ENCODE measurements at regions not wholly inside any gene's neighbourhood (a gene's known extent, or its start where the extent isn't known, plus 50 kb on each side); places are given as distances from the start of the nearest gene placed in this dataset.

GRCh38 chrX:39309018-39309635 lies 507.9 kb downstream of the MID1IP1 start:
- intact Hi-C loops (cut with micrococcal nuclease), result no loop called here
- no TSS peak for BruUV-seq (replicated peaks)

More at GRCh38 chrX:39309018-39309635, 507.9 kb downstream of the MID1IP1 start:
- in situ Hi-C loops (cut with MboI; ENCODE audit: low sequenced_read_pairs), result no loop called here
- H3K9me1 ChIP-seq (ENCODE audit: insufficient read depth, low read length), result no peaks in the 10 kb centered on the region
- H3K4me3 ChIP-seq (ENCODE audit: insufficient read depth, low read depth, low read length), result no peak overlapping the region
- ATAC-seq (ENCODE audit: low read depth), result no peak
- no peaks in the 10 kb centered on the region for H3K4me1 ChIP-seq (ENCODE audit: control insufficient read depth, insufficient read depth, low read length)
- no peak overlapping the region for H2AK5ac ChIP-seq (ENCODE audit: low read depth, low read length)
- no peaks in the 10 kb centered on the region for H3K9me3 ChIP-seq (ENCODE audit: control insufficient read depth, insufficient read depth, low read length)
- H3K4ac ChIP-seq (ENCODE audit: low read depth, low read length), result no peak overlapping the region
- no peak overlapping the region for H3K14ac ChIP-seq (replicated peaks; ENCODE audit: low read depth, low read length)
- no peaks in the 10 kb centered on the region for H3K36me3 ChIP-seq (ENCODE audit: control insufficient read depth, insufficient read depth, low read length)
- no peak overlapping the region for H3K23ac ChIP-seq (ENCODE audit: low read depth, low read length)
- H2AFZ ChIP-seq (replicated peaks; ENCODE audit: low read length, poor library complexity), result no peak overlapping the region
- no peaks in the 10 kb centered on the region for H3K79me1 ChIP-seq (ENCODE audit: low read depth in 1 of 2, low read length in 2 of 2)
- no peak overlapping the region for H3K9ac ChIP-seq (ENCODE audit: low read depth, low read length)
- H4K5ac ChIP-seq (ENCODE audit: low read depth, low read length), result no peak overlapping the region
- H4K91ac ChIP-seq (ENCODE audit: insufficient read depth, low read depth, low read length), result no peak overlapping the region
- ChIA-PET CTCF (interaction anchor here (0.6 kb wide), 1 partner anchor 33 kb away, joined by 6 read pairs; no protein-coding TSS in a partner anchor), POLR2A (ENCODE audit: unreplicated experiment) (no interaction called here)
- no peaks in the 10 kb centered on the region for H4K20me1 ChIP-seq (ENCODE audit: insufficient read depth, low read length)
- H4K8ac ChIP-seq (ENCODE audit: low read depth in 2 of 2, low read length in 2 of 2), result no peak overlapping the region
- H2BK5ac ChIP-seq (ENCODE audit: low read depth, low read length, poor library complexity, severe bottlenecking), result no peak overlapping the region
- dilution Hi-C loops (cut with HindIII; ENCODE audit: low sequenced_read_pairs, unreplicated experiment), result no loop called here
- H2BK20ac ChIP-seq (ENCODE audit: low read depth, low read length), result no peak overlapping the region
- H3K27ac ChIP-seq (ENCODE audit: insufficient read depth, low read length), result no peak overlapping the region
- H3K27me3 ChIP-seq (ENCODE audit: control insufficient read depth, insufficient read depth, low read length), result peaks cover 7% of the 10 kb centered on the region
- WGBS, 2 experiments (ENCODE audit: extremely low coverage in 2 of 2, insufficient read length in 1 of 2), result 60% methylated on average over 1 of the region's 6 CpGs; no CpG with 5 or more reads in 1 of the 2 experiments
- no peak for DNase-seq
- H2BK15ac ChIP-seq (ENCODE audit: low read depth, low read length), result no peak overlapping the region
- H3K4me2 ChIP-seq (ENCODE audit: low read depth, low read length), result no peak overlapping the region
- no peak for TF ChIP-seq MAFK (IDR thresholded peaks at IDR 0.05; ENCODE audit: low read depth, low read length)
- TF ChIP-seq CHD1 (IDR thresholded peaks at IDR 0.05; ENCODE audit: low read depth, low read length), result no peak
- 0 out of 2 replicates have a peak, but pooled peaks have one; percentile 4 for TF ChIP-seq CEBPB (IDR thresholded peaks at IDR 0.05; ENCODE audit: low read depth, low read length)
- TF ChIP-seq MAZ (IDR thresholded peaks at IDR 0.05; ENCODE audit: borderline replicate concordance, low read depth, low read length), result no peak
- no peak for TF ChIP-seq RCOR1 (IDR thresholded peaks at IDR 0.05; ENCODE audit: insufficient replicate concordance, low read length)
- no peak for TF ChIP-seq SMC3 (IDR thresholded peaks at IDR 0.05; ENCODE audit: low read depth, low read length)
- no peak for TF ChIP-seq NFE2L2 (IDR thresholded peaks at IDR 0.05; ENCODE audit: low read depth, low read length)
- no peak for TF ChIP-seq BHLHE40 (IDR thresholded peaks at IDR 0.05; ENCODE audit: low read depth, low read length)
- TF ChIP-seq RFX5 (IDR thresholded peaks at IDR 0.05; ENCODE audit: low read depth, low read length), result no peak
- no peak overlapping the region for H2AK9ac ChIP-seq (replicated peaks; ENCODE audit: low read depth, low read length, poor library complexity)
- no peak overlapping the region for H3K18ac ChIP-seq (ENCODE audit: low read depth, low read length)
- H2BK120ac ChIP-seq (ENCODE audit: low read depth, low read length), result no peak overlapping the region
- H3K56ac ChIP-seq (ENCODE audit: extremely low read depth, insufficient read depth, low read length), result no peak overlapping the region

Data from IMR-90 (cell line).